GM18511 (cell line): ENCODE measurements at regions not wholly inside any gene's neighbourhood (a gene's known extent, or its start where the extent isn't known, plus 50 kb on each side); places are given as distances from the start of the nearest gene placed in this dataset.

Experiments used
- ATAC-seq: cut with Tn5 transposase; IDR thresholded peaks from one replicate; pipeline ENCODE4 v1.9.1; 2021; ENCODE audit warnings: mild to moderate bottlenecking, moderate library complexity; ENCODE audit not compliant: unreplicated experiment

- ATAC-seq: no peak
These were observed 139.8 kb downstream of the HNMT start for GRCh38 chr2:138104071-138104470.

- ATAC-seq: no peak
These were observed 141.1 kb downstream of the HNMT start for GRCh38 chr2:138105358-138105757.

- no peak for ATAC-seq
These were observed 142.3 kb downstream of the HNMT start for GRCh38 chr2:138106606-138107005.

GRCh38 chr2:138107288-138107687 lies 143.0 kb downstream of the HNMT start:
- ATAC-seq: no peak

DNA sequence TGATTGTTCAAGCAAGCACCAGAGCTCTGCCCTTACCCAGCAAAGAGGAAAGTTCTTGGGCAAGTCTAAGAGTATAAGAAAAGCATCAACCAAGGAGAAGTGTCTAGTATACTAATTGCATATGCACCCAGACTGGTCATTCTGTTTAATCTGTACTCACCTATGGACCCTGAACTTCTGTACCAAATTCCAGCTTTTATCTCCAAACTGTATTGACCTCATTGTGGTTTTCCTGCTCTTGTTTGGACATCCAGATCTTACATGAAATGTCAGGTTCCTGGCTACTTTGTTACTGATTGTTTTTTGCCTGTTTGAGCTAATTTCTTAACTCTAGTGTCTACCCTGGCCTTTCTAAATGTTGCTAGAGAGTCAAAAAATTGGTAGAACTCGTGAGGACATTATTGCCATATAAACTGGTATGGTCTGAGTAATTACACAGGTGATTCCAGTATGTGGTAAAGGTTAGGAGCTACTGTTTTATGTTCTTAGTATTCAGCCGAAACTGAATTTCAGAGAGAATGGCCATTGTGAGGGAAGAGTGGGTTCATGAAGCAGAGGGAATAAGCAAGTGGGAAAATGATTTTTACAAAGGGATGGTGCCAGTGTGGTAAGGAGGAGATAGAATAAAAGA lies 146.3 kb downstream of the HNMT start:
- no peak for ATAC-seq

DNA sequence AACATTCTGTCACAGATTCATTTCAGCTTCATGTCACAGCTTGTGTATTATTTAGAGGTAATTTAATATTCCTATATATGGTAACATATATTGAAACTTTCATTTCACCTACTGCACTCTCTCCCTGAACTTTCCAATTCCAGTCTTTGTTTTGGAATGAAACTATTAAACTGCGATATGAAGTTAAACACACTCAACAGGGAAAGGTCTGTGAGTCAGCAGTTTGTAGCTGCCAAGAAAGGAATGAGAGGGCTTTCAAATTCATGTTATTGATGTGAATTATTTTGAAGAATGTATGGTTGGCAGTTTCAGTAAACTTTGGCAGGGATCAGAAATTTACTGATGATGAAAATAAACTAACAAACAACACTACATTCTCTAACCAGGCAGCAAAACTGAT lies 148.3 kb downstream of the HNMT start:
- ATAC-seq: no peak

DNA sequence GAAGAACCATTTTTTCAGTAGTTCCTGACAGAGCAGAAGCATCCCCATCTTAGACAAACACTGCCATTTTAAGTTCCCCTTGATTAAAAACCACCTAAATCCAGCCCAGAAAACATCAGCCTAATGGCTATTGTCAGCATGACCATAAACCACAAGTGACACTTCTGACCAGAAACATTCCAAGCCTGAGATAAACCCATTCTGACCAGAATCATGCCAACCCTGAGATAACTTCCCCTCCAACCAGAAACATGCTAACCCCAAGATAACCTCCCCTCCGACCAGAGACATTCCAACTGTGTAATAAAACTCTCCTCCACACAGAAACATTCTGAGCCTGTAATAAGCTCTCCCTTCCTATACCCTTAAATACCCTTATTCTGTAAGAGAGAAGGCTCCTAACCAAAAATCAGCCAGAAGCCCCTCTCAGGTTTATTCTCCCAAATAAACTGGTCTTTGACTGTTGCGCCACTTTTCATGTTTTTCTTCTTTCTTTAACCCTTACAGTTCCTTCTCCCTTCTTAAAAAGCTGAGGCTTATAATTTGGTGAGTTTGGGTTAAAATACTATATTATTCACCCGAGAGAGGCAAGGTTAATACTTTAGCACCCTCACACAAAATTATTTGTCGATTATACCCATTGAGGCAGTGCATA lies 149.7 kb downstream of the HNMT start:
- ATAC-seq: no peak

- no peak for ATAC-seq
These were observed 151.4 kb downstream of the HNMT start for GRCh38 chr2:138115666-138116065.

DNA sequence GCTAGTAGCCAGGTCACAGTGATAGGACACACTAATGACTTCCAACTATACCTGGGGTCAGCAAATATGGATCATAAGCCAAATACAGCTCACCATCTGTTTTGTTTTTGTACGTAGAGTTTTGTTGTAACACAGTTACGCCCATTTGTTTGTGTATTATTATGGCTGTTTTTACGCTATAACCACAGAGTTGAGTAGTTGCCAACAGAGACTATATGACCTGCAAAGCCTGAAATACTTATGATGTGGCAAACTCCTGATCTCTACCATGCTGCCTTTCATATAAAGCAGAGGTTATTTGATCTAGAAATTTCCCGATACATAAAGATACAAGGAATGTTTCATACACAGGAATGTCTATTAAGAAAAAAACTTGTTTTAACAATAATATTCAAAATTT lies 152.2 kb downstream of the HNMT start:
- no peak for ATAC-seq

GRCh38 chr2:138121666-138122661 lies 157.7 kb downstream of the HNMT start:
- ATAC-seq: peak; percentile 62

- no peak for ATAC-seq
These were observed 158.6 kb downstream of the HNMT start for GRCh38 chr2:138122891-138123290.

GRCh38 chr2:138123741-138124140 lies 159.5 kb downstream of the HNMT start:
- no peak for ATAC-seq

- ATAC-seq: no peak
These were observed 160.2 kb downstream of the HNMT start for GRCh38 chr2:138124521-138124920.

GRCh38 chr2:138125306-138126288 lies 161.3 kb downstream of the HNMT start:
- no peak for ATAC-seq

- ATAC-seq: no peak
These were observed 167.8 kb downstream of the HNMT start for GRCh38 chr2:138132108-138132507.

DNA sequence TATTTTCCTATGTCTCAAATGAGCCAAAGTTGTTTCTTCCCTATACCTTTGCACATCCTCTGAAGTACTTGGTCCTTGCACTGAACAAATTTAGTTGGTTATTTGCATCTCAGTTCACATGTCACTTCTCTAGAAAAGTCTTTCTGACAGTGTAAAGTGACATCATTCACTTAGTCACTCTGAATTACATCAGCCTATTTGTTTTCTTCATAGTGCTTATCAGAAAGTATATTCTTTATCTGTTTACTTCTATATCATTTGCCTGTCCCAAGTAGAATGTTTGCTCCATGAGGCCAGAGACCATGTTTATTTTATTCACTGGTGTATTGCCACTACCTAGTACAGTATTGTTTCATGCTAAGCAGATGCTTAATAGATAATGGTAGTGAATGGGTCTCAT lies 173.7 kb downstream of the HNMT start:
- no peak for ATAC-seq

- no peak for ATAC-seq
These were observed 183.5 kb downstream of the HNMT start for GRCh38 chr2:138147796-138148195.

DNA sequence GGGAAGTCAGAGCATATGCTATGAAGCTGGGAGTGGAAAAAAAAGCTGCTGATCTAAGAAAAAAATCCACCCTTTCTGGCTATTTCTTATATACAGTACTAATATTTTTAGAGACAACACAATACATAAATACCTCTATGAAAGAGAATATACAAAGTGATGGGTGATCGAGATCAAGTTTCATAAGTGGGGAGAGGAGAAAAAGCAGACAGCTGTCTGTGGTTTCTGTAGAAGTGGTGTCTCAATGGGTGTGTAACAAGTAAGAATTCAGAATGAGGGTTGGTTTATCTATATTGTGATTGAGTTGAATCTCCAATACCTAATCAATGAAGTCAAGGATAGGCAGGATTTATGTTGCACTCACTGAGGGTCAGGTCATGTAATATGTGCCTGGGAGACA lies 191.0 kb downstream of the HNMT start:
- ATAC-seq: no peak

DNA sequence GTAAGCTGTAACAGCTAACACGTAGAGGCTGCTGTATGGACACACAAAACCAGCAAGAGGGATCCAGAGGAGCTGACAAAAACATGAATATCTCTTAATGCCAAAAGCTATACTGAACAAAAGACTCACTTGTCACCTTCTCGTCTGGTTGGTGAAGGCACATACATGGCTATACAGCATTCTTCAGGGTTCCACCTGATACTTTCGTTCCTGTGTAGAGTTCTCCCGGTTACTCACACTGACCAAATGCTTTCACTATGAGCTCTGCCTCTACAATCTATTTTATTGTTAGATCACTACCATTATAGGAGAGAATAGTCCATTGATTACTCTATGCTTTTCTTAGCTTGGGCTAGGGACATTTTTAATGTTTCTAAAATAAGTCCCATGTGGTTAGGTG lies 193.1 kb downstream of the HNMT start:
- no peak for ATAC-seq

DNA sequence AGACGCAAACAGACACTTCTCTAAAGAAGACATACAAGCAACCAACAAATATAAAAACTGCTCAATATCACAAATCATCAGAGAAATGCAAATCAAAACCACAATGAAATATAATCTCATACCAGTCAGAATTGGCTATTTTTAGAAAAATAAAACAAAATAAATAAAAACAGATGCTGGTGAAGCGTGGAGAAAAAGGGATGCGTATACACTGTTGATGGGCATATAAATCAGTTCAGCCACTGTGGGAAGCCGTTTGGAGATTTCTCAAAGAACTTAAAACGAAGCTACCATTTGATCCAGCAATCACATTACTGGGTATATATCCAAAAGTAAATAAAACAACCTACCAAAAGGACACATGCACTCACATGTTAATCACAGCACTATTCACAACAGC lies 206.2 kb downstream of the HNMT start:
- ATAC-seq: no peak

DNA sequence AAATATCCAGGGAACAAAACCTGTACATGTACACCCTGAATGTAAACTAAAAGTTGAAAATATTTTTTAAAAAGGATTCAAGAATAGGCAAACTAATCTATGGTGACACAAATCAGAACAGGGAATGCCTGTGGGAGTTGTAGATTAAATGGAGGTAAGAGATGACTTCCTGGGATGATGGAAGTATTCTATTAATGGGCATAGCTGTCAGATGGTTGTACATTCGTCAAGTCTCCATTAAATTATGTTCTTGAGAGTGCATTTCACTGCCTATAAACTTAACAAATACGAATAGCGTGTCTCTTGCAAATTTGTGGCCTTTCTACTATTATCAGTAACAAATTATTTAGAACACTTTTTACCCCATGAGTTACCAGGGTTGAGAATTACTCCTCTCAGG lies 207.0 kb downstream of the HNMT start:
- no peak for ATAC-seq
